GM12891 (cell line): ENCODE measurements at regions not wholly inside any gene's neighbourhood (a gene's known extent, or its start where the extent isn't known, plus 50 kb on each side); places are given as distances from the start of the nearest gene placed in this dataset.

ENCODE experiments used
- PAX5 ChIP-seq: IDR thresholded peaks from 2 replicates; pipeline ENCODE4 v1.6.1; 2011; ENCODE audit warnings: low read length, moderate library complexity, mild to moderate bottlenecking; ENCODE audit not compliant: insufficient read depth, severe bottlenecking
- POLR2A ChIP-seq: IDR thresholded peaks from 2 replicates; pipeline ENCODE4 v1.6.1; 2011; ENCODE audit warnings: low read depth, low read length, control low read depth
- POLR2AphosphoS5 ChIP-seq: IDR thresholded peaks from 2 replicates; pipeline ENCODE4 v1.6.1; 2011; ENCODE audit warnings: low read depth, low read length, control low read depth
- SPI1 ChIP-seq: IDR thresholded peaks from 2 replicates; pipeline ENCODE4 v1.6.1; 2011; ENCODE audit warnings: low read depth, low read length, control low read depth
- TAF1 ChIP-seq: IDR thresholded peaks from 2 replicates; pipeline ENCODE4 v1.6.1; 2011; ENCODE audit warnings: low read depth, low read length, control low read depth

DNA sequence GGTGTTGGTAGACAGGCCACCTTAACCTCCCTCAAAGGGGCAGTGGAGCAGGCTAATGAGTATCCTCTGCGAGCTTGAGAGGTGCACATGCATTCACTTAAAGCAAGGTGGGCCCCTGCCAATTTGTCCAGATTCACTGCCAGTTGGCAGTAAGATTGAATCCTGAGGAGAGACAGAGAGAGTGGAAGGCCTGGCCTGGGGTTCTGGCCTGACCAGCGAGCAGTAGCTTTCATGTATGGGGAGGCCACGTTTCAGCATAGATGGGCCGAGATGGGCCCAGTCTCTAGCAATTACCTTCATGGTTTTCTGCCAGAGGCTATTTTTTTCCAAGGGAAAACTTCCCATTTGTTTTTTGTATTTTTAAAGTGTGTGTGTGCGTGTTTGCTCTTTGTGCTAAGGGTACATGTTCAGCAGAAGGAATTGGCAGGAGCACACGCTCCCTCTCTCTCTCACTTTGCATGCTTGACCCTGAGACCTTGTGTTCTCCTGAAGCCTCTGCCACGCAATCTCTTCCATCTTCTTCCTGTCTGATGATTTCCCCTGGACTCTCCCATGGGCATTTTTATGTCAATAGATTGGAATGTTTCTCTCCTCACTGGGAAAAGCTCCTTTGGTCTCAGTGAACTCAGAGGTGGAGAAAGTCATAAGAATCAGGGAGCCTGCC, 215.8 kb upstream of the SFRP2 start:
- TF ChIP-seq POLR2AphosphoS5: no peak
- no peak for TF ChIP-seq TAF1
- TF ChIP-seq POLR2A: no peak
- no peak for TF ChIP-seq PAX5
- no peak for TF ChIP-seq SPI1
